ENCODE measurements at regions not wholly inside any gene's neighbourhood (a gene's known extent, or its start where the extent isn't known, plus 50 kb on each side); places are given as distances from the start of the nearest gene placed in this dataset.

- no peak for DNase-seq (ENCODE audit: low spot score)
Measured at GRCh38 chr16:80189476-80190175, 351.2 kb upstream of the DYNLRB2 start.

- DNase-seq (ENCODE audit: low spot score), result no peak
Measured at GRCh38 chr16:80176114-80176513, 364.7 kb upstream of the DYNLRB2 start.

GRCh38 chr16:80175011-80175410 is 365.8 kb upstream of the DYNLRB2 start:
- DNase-seq (ENCODE audit: low spot score), result no peak

GRCh38 chr16:80174416-80174815 is 366.4 kb upstream of the DYNLRB2 start:
- DNase-seq (ENCODE audit: low spot score), result no peak

GRCh38 chr16:80171746-80172145 is 369.0 kb upstream of the DYNLRB2 start:
- DNase-seq (ENCODE audit: low spot score), result no peak

- no peak for DNase-seq (ENCODE audit: low spot score)
Measured at GRCh38 chr16:80171199-80171598, 369.6 kb upstream of the DYNLRB2 start.

GRCh38 chr16:80167657-80168390 is 373.0 kb upstream of the DYNLRB2 start:
- no peak for DNase-seq (ENCODE audit: low spot score)

GRCh38 chr16:80166082-80166481 is 374.7 kb upstream of the DYNLRB2 start:
- no peak for DNase-seq (ENCODE audit: low spot score)

GRCh38 chr16:80164966-80165550 is 375.7 kb upstream of the DYNLRB2 start:
- no peak for DNase-seq (ENCODE audit: low spot score)

GRCh38 chr16:80163339-80163738 is 377.5 kb upstream of the DYNLRB2 start:
- DNase-seq (ENCODE audit: low spot score), result no peak

GRCh38 chr16:80161799-80162739 is 378.7 kb upstream of the DYNLRB2 start:
- no peak for DNase-seq (ENCODE audit: low spot score)

- no peak for DNase-seq (ENCODE audit: low spot score)
Measured at GRCh38 chr16:80158766-80159165, 382.0 kb upstream of the DYNLRB2 start.

- DNase-seq (ENCODE audit: low spot score), result no peak
Measured at GRCh38 chr16:80151722-80152111, 389.1 kb upstream of the DYNLRB2 start.

- DNase-seq (ENCODE audit: low spot score), result no peak
Measured at GRCh38 chr16:80150978-80151721, 389.6 kb upstream of the DYNLRB2 start.

GRCh38 chr16:80148826-80149225 is 392.0 kb upstream of the DYNLRB2 start:
- DNase-seq (ENCODE audit: low spot score), result no peak

- no peak for DNase-seq (ENCODE audit: low spot score)
Measured at GRCh38 chr16:80147026-80147655, 393.7 kb upstream of the DYNLRB2 start.

GRCh38 chr16:80144191-80144590 is 396.6 kb upstream of the DYNLRB2 start:
- DNase-seq (ENCODE audit: low spot score), result no peak

- DNase-seq (ENCODE audit: low spot score), result no peak
Measured at GRCh38 chr16:80142940-80143339, 397.9 kb upstream of the DYNLRB2 start.

GRCh38 chr16:80142281-80142680 is 398.5 kb upstream of the DYNLRB2 start:
- no peak for DNase-seq (ENCODE audit: low spot score)

- DNase-seq (ENCODE audit: low spot score), result no peak
Measured at GRCh38 chr16:80129791-80130190, 411.0 kb upstream of the DYNLRB2 start.

GRCh38 chr16:80125677-80126076 is 415.1 kb upstream of the DYNLRB2 start:
- DNase-seq (ENCODE audit: low spot score), result no peak

Data from iPS-NIHi11 (cell line).